Fibroblast of peridontal ligament (primary cell): ENCODE measurements at regions not wholly inside any gene's neighbourhood (a gene's known extent, or its start where the extent isn't known, plus 50 kb on each side); places are given as distances from the start of the nearest gene placed in this dataset.
A peak's percentile ranks its signal among the peaks of the same experiment; 100 is the strongest.
"Not testable (repeated sequence)": the region's sequence is repeated elsewhere in the genome, so short reads cannot be mapped to it uniquely, and the experiment has no call there.

Experiments
- DNase-seq: peaks from one replicate; pipeline ENCODE4 v3.0.0-alpha.2; 2010; ENCODE audit errors: extremely low read depth

- peak; percentile 76 for DNase-seq
Measured at GRCh38 chrY:10627116-10627515, 1099.4 kb downstream of the TSPY10 start.

GRCh38 chrY:10648813-10649212 lies 1121.1 kb downstream of the TSPY10 start:
- not testable (repeated sequence) for DNase-seq

GRCh38 chrY:10657120-10657519 lies 1129.4 kb downstream of the TSPY10 start:
- DNase-seq: not testable (repeated sequence)

- DNase-seq: no peak
Measured at GRCh38 chrY:10666785-10667184, 1139.1 kb downstream of the TSPY10 start.

- no peak for DNase-seq
Measured at GRCh38 chrY:10686414-10686813, 1158.7 kb downstream of the TSPY10 start.
